GM23338 (cell line): ENCODE measurements at regions not wholly inside any gene's neighbourhood (a gene's known extent, or its start where the extent isn't known, plus 50 kb on each side); places are given as distances from the start of the nearest gene placed in this dataset.

Experiments used
- ATAC-seq: fragments of 200-7000 bp; cut with Tn5 transposase; 3 replicates; pipeline ENCODE4 v1.9.1; 2020
- DNase-seq: peaks from one replicate; pipeline ENCODE4 v3.0.0-alpha.2; 2015; ENCODE audit warnings: low spot score
- H2AFZ ChIP-seq: fragments of 200-600 bp; sonication (generic); 2 replicates; pipeline ENCODE4 v1.8.0; 2016; ENCODE audit warnings: antibody characterized with exemption, mild to moderate bottlenecking, moderate library complexity
- H3F3A ChIP-seq: fragments of 200-600 bp; sonication (generic); replicated peaks from 2 replicates; pipeline ENCODE4 v1.8.0; 2017; ENCODE audit warnings: antibody characterized with exemption, mixed run types, low read depth
- H3K27ac ChIP-seq: fragments of 200-600 bp; sonication (generic); 2 replicates; pipeline ENCODE4 v1.6.1; 2016; ENCODE audit warnings: low read depth
- H3K27me3 ChIP-seq: fragments of 200-600 bp; sonication (generic); 2 replicates; pipeline ENCODE4 v1.8.0; 2016; ENCODE audit warnings: mild to moderate bottlenecking, mixed run types, moderate library complexity; ENCODE audit not compliant: insufficient read depth
- H3K36me3 ChIP-seq: fragments of 200-600 bp; sonication (generic); 2 replicates; pipeline ENCODE4 v1.8.0; 2016; ENCODE audit warnings: mild to moderate bottlenecking; ENCODE audit not compliant: insufficient read depth
- H3K4me1 ChIP-seq: fragments of 200-600 bp; sonication (generic); 2 replicates; pipeline ENCODE4 v1.8.0; 2016; ENCODE audit warnings: mild to moderate bottlenecking, moderate library complexity; ENCODE audit not compliant: insufficient read depth
- H3K4me2 ChIP-seq: fragments of 200-600 bp; sonication (generic); 2 replicates; pipeline ENCODE4 v1.7.1; 2017; ENCODE audit warnings: mixed run types
- H3K4me3 ChIP-seq: fragments of 200-600 bp; sonication (generic); 2 replicates; pipeline ENCODE4 v1.6.1; 2016; ENCODE audit warnings: mixed run types
- H3K79me2 ChIP-seq: fragments of 200-600 bp; sonication (generic); replicated peaks from 2 replicates; pipeline ENCODE4 v1.8.0; 2017; ENCODE audit warnings: mild to moderate bottlenecking; ENCODE audit not compliant: insufficient read depth
- H3K9me2 ChIP-seq: fragments of 200-600 bp; sonication (generic); 2 replicates; pipeline ENCODE4 v1.8.0; 2017; ENCODE audit not compliant: insufficient read depth
- H4K20me1 ChIP-seq: fragments of 200-600 bp; sonication (generic); replicated peaks from 2 replicates; pipeline ENCODE4 v1.8.0; 2017; ENCODE audit warnings: mild to moderate bottlenecking; ENCODE audit not compliant: insufficient read depth
- H3K27ac Mint-ChIP-seq: 2 replicates; pipeline ENCODE4 v1.8.0; 2020; ENCODE audit warnings: inconsistent platforms, mild to moderate bottlenecking, moderate library complexity, mixed read lengths
- H3K27me3 Mint-ChIP-seq: 3 replicates; pipeline ENCODE4 v1.8.0; 2022; ENCODE audit warnings: low read depth, mild to moderate bottlenecking, moderate library complexity, mixed read lengths, inconsistent platforms; ENCODE audit not compliant: insufficient read depth, poor library complexity
- H3K36me3 Mint-ChIP-seq: 3 replicates; pipeline ENCODE4 v1.8.0; 2021; ENCODE audit warnings: low read depth, mild to moderate bottlenecking, inconsistent platforms, moderate library complexity, mixed read lengths
- H3K4me1 Mint-ChIP-seq: 3 replicates; pipeline ENCODE4 v1.8.0; 2020; ENCODE audit warnings: mild to moderate bottlenecking, inconsistent platforms, mixed read lengths
- H3K4me3 Mint-ChIP-seq: 3 replicates; pipeline ENCODE4 v1.8.0; 2021; ENCODE audit warnings: moderate library complexity, mild to moderate bottlenecking, inconsistent platforms, mixed read lengths
- H3K9me3 Mint-ChIP-seq: 3 replicates; pipeline ENCODE4 v1.8.0; 2020; ENCODE audit warnings: moderate library complexity, mild to moderate bottlenecking, inconsistent platforms, mixed read lengths
- CREB1 ChIP-seq: fragments of 250-450 bp; sonication (Bioruptor Pico); IDR thresholded peaks from 2 replicates; pipeline ENCODE4 v1.5.0; 2020; ENCODE audit warnings: low read depth, mild to moderate bottlenecking, moderate library complexity
- EZH2 ChIP-seq: fragments of 200-600 bp; sonication (generic); IDR thresholded peaks from one replicate; pipeline ENCODE4 v1.8.0; 2017; ENCODE audit warnings: antibody characterized with exemption, mild to moderate bottlenecking, low read depth; ENCODE audit not compliant: unreplicated experiment
- EZH2phosphoT487 ChIP-seq: fragments of 200-600 bp; sonication (generic); IDR thresholded peaks from one replicate; pipeline ENCODE4 v1.8.1; 2018; ENCODE audit warnings: antibody characterized with exemption; ENCODE audit not compliant: unreplicated experiment
- JUNB ChIP-seq: IDR thresholded peaks from one replicate; pipeline ENCODE4 v1.6.1; 2016; ENCODE audit warnings: antibody characterized with exemption; ENCODE audit not compliant: unreplicated experiment
- NANOG ChIP-seq: IDR thresholded peaks from 2 replicates; pipeline ENCODE4 v1.6.1; 2016; ENCODE audit warnings: antibody characterized with exemption, borderline replicate concordance
- POLR2AphosphoS5 ChIP-seq: IDR thresholded peaks from 2 replicates; pipeline ENCODE4 v1.6.1; 2016; ENCODE audit warnings: antibody characterized with exemption, low read depth
- STAT1 ChIP-seq: IDR thresholded peaks from one replicate; pipeline ENCODE4 v1.6.1; 2016; ENCODE audit warnings: antibody characterized with exemption; ENCODE audit not compliant: unreplicated experiment
- ZNF114 ChIP-seq: fragments of 250-450 bp; sonication (Bioruptor Pico); IDR thresholded peaks from 2 replicates; pipeline ENCODE4 v1.5.0; 2020; ENCODE audit warnings: mild to moderate bottlenecking, moderate library complexity
- ZNF331 ChIP-seq: fragments of 250-450 bp; sonication (Bioruptor Pico); IDR thresholded peaks from 2 replicates; pipeline ENCODE4 v1.5.0; 2020; ENCODE audit warnings: low read depth, mild to moderate bottlenecking, moderate library complexity
- TF ChIP-seq, protein P1 (sequence below): fragments of 250-450 bp; sonication (Bioruptor Pico); IDR thresholded peaks from 2 replicates; pipeline ENCODE4 v1.5.0; 2020; ENCODE audit warnings: mild to moderate bottlenecking, moderate library complexity
- TF ChIP-seq, protein P2 (sequence below): IDR thresholded peaks from one replicate; pipeline ENCODE4 v1.6.1; 2018; ENCODE audit warnings: antibody characterized with exemption; ENCODE audit not compliant: unreplicated experiment
- TF ChIP-seq, protein P3 (sequence below): IDR thresholded peaks from 2 replicates; pipeline ENCODE4 v1.6.1; 2016; ENCODE audit warnings: antibody characterized with exemption
- TF ChIP-seq, protein P4 (sequence below), 2 experiments: fragments of 200-600 bp in 1 of 2; sonication (generic) in 1 of 2; conservative IDR thresholded peaks; 2 replicates each; pipeline versions ENCODE4 v1.5.1 to v1.6.1; 2016 to 2017; ENCODE audit warnings: antibody characterized with exemption in 2 of 2, low read depth in 2 of 2, mild to moderate bottlenecking in 2 of 2, moderate library complexity in 1 of 2

DNA sequence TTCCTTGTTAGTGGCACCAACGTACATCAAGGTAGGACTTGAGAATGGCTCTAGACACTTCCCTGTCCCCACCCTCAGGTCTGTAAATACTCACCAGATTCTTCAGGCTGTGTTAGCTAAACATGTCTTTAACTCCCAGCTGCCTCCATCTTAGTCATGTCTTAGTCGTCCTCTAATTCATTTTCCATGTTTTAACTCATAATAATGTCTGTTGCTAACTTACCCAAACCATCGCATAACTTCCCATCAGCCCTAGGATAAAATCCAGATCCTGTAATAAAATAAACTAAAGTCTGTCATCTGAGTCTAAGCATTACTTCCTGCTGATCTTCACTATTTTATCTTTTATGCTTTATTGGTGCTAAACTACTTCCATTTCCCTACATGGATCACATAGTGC, 600.0 kb upstream of the CELF2 start (continued):
- TF ChIP-seq, protein P1, sequence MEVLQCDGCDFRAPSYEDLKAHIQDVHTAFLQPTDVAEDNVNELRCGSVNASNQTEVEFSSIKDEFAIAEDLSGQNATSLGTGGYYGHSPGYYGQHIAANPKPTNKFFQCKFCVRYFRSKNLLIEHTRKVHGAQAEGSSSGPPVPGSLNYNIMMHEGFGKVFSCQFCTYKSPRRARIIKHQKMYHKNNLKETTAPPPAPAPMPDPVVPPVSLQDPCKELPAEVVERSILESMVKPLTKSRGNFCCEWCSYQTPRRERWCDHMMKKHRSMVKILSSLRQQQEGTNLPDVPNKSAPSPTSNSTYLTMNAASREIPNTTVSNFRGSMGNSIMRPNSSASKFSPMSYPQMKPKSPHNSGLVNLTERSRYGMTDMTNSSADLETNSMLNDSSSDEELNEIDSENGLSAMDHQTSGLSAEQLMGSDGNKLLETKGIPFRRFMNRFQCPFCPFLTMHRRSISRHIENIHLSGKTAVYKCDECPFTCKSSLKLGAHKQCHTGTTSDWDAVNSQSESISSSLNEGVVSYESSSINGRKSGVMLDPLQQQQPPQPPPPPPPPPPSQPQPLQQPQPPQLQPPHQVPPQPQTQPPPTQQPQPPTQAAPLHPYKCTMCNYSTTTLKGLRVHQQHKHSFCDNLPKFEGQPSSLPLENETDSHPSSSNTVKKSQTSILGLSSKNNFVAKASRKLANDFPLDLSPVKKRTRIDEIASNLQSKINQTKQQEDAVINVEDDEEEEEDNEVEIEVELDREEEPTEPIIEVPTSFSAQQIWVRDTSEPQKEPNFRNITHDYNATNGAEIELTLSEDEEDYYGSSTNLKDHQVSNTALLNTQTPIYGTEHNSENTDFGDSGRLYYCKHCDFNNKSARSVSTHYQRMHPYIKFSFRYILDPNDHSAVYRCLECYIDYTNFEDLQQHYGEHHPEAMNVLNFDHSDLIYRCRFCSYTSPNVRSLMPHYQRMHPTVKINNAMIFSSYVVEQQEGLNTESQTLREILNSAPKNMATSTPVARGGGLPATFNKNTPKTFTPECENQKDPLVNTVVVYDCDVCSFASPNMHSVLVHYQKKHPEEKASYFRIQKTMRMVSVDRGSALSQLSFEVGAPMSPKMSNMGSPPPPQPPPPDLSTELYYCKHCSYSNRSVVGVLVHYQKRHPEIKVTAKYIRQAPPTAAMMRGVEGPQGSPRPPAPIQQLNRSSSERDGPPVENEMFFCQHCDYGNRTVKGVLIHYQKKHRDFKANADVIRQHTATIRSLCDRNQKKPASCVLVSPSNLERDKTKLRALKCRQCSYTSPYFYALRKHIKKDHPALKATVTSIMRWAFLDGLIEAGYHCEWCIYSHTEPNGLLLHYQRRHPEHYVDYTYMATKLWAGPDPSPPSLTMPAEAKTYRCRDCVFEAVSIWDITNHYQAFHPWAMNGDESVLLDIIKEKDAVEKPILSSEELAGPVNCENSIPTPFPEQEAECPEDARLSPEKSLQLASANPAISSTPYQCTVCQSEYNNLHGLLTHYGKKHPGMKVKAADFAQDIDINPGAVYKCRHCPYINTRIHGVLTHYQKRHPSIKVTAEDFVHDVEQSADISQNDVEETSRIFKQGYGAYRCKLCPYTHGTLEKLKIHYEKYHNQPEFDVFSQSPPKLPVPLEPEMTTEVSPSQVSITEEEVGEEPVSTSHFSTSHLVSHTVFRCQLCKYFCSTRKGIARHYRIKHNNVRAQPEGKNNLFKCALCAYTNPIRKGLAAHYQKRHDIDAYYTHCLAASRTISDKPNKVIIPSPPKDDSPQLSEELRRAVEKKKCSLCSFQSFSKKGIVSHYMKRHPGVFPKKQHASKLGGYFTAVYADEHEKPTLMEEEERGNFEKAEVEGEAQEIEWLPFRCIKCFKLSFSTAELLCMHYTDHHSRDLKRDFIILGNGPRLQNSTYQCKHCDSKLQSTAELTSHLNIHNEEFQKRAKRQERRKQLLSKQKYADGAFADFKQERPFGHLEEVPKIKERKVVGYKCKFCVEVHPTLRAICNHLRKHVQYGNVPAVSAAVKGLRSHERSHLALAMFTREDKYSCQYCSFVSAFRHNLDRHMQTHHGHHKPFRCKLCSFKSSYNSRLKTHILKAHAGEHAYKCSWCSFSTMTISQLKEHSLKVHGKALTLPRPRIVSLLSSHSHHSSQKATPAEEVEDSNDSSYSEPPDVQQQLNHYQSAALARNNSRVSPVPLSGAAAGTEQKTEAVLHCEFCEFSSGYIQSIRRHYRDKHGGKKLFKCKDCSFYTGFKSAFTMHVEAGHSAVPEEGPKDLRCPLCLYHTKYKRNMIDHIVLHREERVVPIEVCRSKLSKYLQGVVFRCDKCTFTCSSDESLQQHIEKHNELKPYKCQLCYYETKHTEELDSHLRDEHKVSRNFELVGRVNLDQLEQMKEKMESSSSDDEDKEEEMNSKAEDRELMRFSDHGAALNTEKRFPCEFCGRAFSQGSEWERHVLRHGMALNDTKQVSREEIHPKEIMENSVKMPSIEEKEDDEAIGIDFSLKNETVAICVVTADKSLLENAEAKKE (CRISPR knock-in tag) = no peak

DNA sequence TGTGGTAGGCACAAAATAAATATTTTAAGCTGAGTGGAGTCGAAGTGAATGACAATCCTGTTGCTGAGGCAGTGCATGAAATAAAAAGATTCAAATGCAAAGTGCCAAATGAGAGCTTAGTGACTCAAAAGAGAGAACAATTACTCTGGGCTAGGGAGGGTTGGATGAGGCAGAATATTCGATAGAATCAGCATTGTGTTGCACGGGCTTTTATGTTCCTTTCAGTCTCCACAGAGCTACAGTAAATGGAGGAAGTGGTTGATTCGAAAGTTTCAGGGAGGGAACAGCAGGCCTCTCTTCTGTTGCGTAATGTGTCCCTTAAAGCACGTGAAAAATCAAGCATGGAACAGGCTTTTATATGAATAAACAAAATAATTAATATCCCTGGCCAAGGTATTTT, 599.3 kb upstream of the CELF2 start:
- no peaks in the 10 kb centered on the region for H3K9me3 Mint-ChIP-seq
- no peaks in the 10 kb centered on the region for H3K36me3 Mint-ChIP-seq
- DNase-seq (peak; percentile 1), ATAC-seq (peak; percentile 57)
- peaks cover 13% of the 10 kb centered on the region for H3K4me1 ChIP-seq
- H3K79me2 ChIP-seq = no peaks in the 10 kb centered on the region
- peak overlapping the region; percentile 69; the same call in 1 of the 2 replicates for H2AFZ ChIP-seq
- no peaks in the 10 kb centered on the region for H3K27me3 Mint-ChIP-seq
- no peaks in the 10 kb centered on the region for H3K27me3 ChIP-seq
- H3K9me2 ChIP-seq = peaks cover 17% of the 10 kb centered on the region; the same call in 1 of the 2 replicates
- H3F3A ChIP-seq = no peaks in the 10 kb centered on the region
- no peak overlapping the region for H3K27ac Mint-ChIP-seq
- H3K4me3 Mint-ChIP-seq = no peak overlapping the region
- no peak overlapping the region for H3K4me3 ChIP-seq
- no peaks in the 10 kb centered on the region for H3K36me3 ChIP-seq
- H4K20me1 ChIP-seq = no peaks in the 10 kb centered on the region
- peak overlapping the region; percentile 54; the same call in 1 of the 2 replicates for H3K4me2 ChIP-seq
- peak overlapping the region; percentile 14 for H3K27ac ChIP-seq
- peaks cover 12% of the 10 kb centered on the region for H3K4me1 Mint-ChIP-seq
- no peak for TF ChIP-seq STAT1
- no peak for TF ChIP-seq NANOG
- no peak for TF ChIP-seq EZH2phosphoT487
- TF ChIP-seq, protein P2, sequence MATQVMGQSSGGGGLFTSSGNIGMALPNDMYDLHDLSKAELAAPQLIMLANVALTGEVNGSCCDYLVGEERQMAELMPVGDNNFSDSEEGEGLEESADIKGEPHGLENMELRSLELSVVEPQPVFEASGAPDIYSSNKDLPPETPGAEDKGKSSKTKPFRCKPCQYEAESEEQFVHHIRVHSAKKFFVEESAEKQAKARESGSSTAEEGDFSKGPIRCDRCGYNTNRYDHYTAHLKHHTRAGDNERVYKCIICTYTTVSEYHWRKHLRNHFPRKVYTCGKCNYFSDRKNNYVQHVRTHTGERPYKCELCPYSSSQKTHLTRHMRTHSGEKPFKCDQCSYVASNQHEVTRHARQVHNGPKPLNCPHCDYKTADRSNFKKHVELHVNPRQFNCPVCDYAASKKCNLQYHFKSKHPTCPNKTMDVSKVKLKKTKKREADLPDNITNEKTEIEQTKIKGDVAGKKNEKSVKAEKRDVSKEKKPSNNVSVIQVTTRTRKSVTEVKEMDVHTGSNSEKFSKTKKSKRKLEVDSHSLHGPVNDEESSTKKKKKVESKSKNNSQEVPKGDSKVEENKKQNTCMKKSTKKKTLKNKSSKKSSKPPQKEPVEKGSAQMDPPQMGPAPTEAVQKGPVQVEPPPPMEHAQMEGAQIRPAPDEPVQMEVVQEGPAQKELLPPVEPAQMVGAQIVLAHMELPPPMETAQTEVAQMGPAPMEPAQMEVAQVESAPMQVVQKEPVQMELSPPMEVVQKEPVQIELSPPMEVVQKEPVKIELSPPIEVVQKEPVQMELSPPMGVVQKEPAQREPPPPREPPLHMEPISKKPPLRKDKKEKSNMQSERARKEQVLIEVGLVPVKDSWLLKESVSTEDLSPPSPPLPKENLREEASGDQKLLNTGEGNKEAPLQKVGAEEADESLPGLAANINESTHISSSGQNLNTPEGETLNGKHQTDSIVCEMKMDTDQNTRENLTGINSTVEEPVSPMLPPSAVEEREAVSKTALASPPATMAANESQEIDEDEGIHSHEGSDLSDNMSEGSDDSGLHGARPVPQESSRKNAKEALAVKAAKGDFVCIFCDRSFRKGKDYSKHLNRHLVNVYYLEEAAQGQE = no peak
- TF ChIP-seq CREB1 (CRISPR knock-in tag) = no peak
- no peak for TF ChIP-seq POLR2AphosphoS5
- TF ChIP-seq, protein P3, sequence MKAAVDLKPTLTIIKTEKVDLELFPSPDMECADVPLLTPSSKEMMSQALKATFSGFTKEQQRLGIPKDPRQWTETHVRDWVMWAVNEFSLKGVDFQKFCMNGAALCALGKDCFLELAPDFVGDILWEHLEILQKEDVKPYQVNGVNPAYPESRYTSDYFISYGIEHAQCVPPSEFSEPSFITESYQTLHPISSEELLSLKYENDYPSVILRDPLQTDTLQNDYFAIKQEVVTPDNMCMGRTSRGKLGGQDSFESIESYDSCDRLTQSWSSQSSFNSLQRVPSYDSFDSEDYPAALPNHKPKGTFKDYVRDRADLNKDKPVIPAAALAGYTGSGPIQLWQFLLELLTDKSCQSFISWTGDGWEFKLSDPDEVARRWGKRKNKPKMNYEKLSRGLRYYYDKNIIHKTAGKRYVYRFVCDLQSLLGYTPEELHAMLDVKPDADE = no peak
- no peak for TF ChIP-seq JUNB
- TF ChIP-seq, protein P4, sequence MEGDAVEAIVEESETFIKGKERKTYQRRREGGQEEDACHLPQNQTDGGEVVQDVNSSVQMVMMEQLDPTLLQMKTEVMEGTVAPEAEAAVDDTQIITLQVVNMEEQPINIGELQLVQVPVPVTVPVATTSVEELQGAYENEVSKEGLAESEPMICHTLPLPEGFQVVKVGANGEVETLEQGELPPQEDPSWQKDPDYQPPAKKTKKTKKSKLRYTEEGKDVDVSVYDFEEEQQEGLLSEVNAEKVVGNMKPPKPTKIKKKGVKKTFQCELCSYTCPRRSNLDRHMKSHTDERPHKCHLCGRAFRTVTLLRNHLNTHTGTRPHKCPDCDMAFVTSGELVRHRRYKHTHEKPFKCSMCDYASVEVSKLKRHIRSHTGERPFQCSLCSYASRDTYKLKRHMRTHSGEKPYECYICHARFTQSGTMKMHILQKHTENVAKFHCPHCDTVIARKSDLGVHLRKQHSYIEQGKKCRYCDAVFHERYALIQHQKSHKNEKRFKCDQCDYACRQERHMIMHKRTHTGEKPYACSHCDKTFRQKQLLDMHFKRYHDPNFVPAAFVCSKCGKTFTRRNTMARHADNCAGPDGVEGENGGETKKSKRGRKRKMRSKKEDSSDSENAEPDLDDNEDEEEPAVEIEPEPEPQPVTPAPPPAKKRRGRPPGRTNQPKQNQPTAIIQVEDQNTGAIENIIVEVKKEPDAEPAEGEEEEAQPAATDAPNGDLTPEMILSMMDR (conservative IDR thresholded peaks at IDR 0.05; ENCODE audit: low read depth in 2 of 2) = no peak
- TF ChIP-seq ZNF114 (CRISPR knock-in tag) = no peak
- TF ChIP-seq ZNF331 (CRISPR knock-in tag) = no peak
- no peak for TF ChIP-seq EZH2
